ENCODE measurements at regions not wholly inside any gene's neighbourhood (a gene's known extent, or its start where the extent isn't known, plus 50 kb on each side); places are given as distances from the start of the nearest gene placed in this dataset.
A peak's percentile ranks its signal among the peaks of the same experiment; 100 is the strongest.
"Not testable (repeated sequence)": the region's sequence is repeated elsewhere in the genome, so short reads cannot be mapped to it uniquely, and the experiment has no call there.

DNA sequence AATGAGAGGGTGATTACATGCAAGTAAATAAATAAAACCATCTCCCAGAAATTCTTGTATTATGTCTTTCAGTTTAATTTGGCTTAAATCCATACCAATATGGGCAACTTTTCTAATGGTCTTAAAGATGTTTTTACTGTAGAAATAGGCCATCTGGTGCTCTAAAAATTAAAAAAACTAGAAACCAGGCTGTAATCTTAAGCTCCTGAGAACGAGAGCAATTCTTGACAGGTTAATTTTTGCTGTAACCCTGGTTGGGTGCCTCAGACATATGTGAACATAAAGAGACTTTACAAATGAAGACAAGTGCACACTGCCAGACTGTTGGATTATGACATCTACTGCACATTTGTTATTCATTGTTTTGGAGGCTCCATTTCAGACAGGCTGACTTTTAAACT lies 246.8 kb upstream of the DAB2 start:
- Histone ChIP-seq H3K4me3 (no peak overlapping the region), H3K9me3 (peaks cover 4% of the 10 kb centered on the region; the same call in 1 of the 2 replicates), H3K27me3 (ENCODE audit: low read depth) (no peaks in the 10 kb centered on the region), H3K4me1 (peaks cover 40% of the 10 kb centered on the region), H3K36me3 (replicated peaks) (peaks cover 3% of the 10 kb centered on the region; the same call in 1 of the 2 replicates)
- in situ Hi-C loops (cut with MboI; ENCODE audit: low sequenced_read_pairs), result no loop called here
- peak; percentile 63 to 93 for DNase-seq (ENCODE audit: low spot score in 2 of 2)

- H3K4me1 ChIP-seq, result peaks cover 38% of the 10 kb centered on the region
- in situ Hi-C loops (cut with MboI; ENCODE audit: low sequenced_read_pairs), result no loop called here
- H3K4me3 ChIP-seq, result no peak overlapping the region
- peaks cover 3% of the 10 kb centered on the region; the same call in 1 of the 2 replicates for H3K36me3 ChIP-seq (replicated peaks)
- no peak for DNase-seq (ENCODE audit: low spot score in 2 of 2)
- H3K27me3 ChIP-seq (ENCODE audit: low read depth), result no peaks in the 10 kb centered on the region
- H3K9me3 ChIP-seq, result peaks cover 4% of the 10 kb centered on the region; the same call in 1 of the 2 replicates
These were observed 246.2 kb upstream of the DAB2 start for GRCh38 chr5:39670955-39671354.

DNA sequence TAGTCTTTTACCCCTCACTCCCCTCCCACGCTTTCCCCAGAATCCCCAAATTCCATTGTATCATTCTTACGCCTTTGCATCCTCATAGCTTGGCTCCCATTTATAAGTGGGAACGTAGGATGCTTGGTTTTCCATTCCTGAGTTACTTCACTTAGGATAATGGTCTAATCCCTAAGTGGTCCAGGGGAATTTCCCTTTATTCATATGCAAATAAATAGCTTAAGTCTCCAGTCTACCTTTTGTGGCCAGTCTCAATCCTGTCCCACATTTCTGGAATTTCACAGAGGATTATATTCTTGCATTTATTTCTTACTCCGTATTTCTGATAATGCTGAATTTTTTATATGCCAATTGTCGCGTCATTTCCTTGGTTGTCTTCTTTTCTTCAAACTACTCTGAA lies 245.6 kb upstream of the DAB2 start:
- H3K36me3 ChIP-seq (replicated peaks), result peaks cover 3% of the 10 kb centered on the region; the same call in 1 of the 2 replicates
- DNase-seq (ENCODE audit: low spot score in 2 of 2), result peak; percentile 49 to 98
- in situ Hi-C loops (cut with MboI; ENCODE audit: low sequenced_read_pairs), result no loop called here
- no peaks in the 10 kb centered on the region for H3K27me3 ChIP-seq (ENCODE audit: low read depth)
- H3K4me1 ChIP-seq, result peaks cover 32% of the 10 kb centered on the region
- H3K9me3 ChIP-seq, result peaks cover 4% of the 10 kb centered on the region; the same call in 1 of the 2 replicates
- no peak overlapping the region for H3K4me3 ChIP-seq

DNA sequence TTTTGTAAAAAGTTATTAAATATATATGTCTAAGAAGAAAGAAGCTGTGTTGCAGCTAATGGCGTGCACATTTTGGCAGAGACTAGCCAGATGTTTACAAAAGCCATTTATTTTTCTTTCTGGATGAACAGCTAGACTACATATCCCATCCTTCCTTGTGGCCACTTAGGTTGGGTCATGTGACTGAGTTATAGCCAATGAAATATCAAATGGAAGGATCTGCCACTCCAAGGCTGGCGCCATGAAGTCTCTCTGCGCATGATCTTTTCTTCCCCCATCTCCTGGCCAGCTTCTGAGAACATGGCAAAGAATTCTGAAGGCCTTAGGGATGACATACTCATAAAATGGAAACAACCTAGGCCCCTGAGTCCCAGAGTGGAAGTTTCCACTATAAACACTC lies 244.2 kb upstream of the DAB2 start:
- in situ Hi-C loops (cut with MboI; ENCODE audit: low sequenced_read_pairs), result no loop called here
- H3K9me3 ChIP-seq, result peaks cover 4% of the 10 kb centered on the region; the same call in 1 of the 2 replicates
- no peak overlapping the region for H3K4me3 ChIP-seq
- H3K36me3 ChIP-seq (replicated peaks), result peaks cover 3% of the 10 kb centered on the region; the same call in 1 of the 2 replicates
- no peak for DNase-seq (ENCODE audit: low spot score in 2 of 2)
- peaks cover 31% of the 10 kb centered on the region for H3K4me1 ChIP-seq
- H3K27me3 ChIP-seq (ENCODE audit: low read depth), result no peaks in the 10 kb centered on the region

- no peaks in the 10 kb centered on the region for H3K27me3 ChIP-seq (ENCODE audit: low read depth)
- no peak overlapping the region for H3K4me3 ChIP-seq
- H3K4me1 ChIP-seq, result peaks cover 4% of the 10 kb centered on the region
- in situ Hi-C loops (cut with MboI; ENCODE audit: low sequenced_read_pairs), result no loop called here
- no peak for DNase-seq (ENCODE audit: low spot score in 2 of 2)
- H3K9me3 ChIP-seq, result peaks cover 4% of the 10 kb centered on the region; the same call in 1 of the 2 replicates
- peaks cover 3% of the 10 kb centered on the region; the same call in 1 of the 2 replicates for H3K36me3 ChIP-seq (replicated peaks)
These were observed 240.5 kb upstream of the DAB2 start for GRCh38 chr5:39665328-39665727.

DNA sequence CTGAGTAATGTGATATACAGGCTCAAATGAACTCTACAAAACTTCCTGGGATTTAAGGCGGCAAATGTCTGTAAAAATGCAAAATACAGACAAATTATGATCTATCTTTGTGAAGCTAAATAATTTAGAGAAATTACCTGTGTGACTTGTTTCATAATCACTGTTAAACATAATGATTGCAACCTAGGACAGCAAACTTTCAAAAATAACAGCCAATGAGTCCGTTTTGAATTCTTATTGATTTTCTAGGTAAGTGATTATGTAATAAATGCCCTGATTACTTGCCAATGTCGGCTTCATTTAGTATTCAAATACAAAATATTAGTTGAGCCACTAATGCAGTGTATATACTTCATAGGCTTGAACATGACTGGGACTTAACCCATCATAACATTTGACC lies 238.2 kb upstream of the DAB2 start:
- Histone ChIP-seq H3K27me3 (ENCODE audit: low read depth) (no peaks in the 10 kb centered on the region), H3K36me3 (replicated peaks) (no peaks in the 10 kb centered on the region), H3K4me1 (no peaks in the 10 kb centered on the region; the same call in 1 of the 2 replicates), H3K4me3 (no peak overlapping the region), H3K9me3 (no peaks in the 10 kb centered on the region)
- in situ Hi-C loops (cut with MboI; ENCODE audit: low sequenced_read_pairs), result no loop called here
- no peak for DNase-seq (ENCODE audit: low spot score in 2 of 2)

DNA sequence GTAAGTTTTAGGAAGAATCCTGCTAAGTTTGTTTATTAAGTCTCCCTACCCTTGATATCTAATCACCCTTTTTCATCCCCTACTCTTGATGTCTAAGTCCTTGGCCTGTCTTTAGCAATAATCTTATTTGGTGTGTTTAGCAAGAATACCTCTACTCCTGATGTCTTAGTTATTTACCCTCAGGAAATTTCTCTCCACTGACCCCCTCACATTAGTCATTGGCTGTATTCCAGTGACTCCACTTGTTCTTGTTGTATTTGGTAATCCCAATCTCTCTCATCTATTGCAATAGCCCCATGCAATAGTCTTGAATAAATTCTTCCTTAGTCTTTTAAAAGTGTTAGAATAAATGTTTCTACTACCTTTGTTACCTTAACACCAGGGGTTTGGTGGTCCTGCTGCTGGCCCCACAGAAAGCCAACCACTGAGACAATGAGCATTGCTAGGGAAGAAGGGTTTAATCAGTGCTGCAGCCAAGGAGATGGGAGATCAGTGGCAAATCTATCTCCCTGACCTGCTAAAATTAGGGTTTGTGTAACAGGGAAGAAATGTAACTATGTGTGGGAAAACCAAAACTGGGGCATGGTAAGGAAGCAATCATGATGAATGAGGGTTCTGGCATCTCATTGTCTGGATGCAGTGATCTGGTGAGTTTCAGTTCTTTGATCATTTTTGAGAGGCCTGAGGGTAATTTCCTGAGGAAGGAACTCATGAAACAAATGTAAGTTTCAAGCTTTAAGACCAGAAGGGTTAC lies 236.4 kb upstream of the DAB2 start:
- Histone ChIP-seq H3K9me3 (no peaks in the 10 kb centered on the region), H3K27me3 (ENCODE audit: low read depth) (no peaks in the 10 kb centered on the region), H3K36me3 (replicated peaks) (no peaks in the 10 kb centered on the region), H3K4me1 (peaks cover 5% of the 10 kb centered on the region; the same call in 1 of the 2 replicates), H3K4me3 (no peak overlapping the region)
- in situ Hi-C loops (cut with MboI; ENCODE audit: low sequenced_read_pairs), result no loop called here
- DNase-seq (ENCODE audit: low spot score in 2 of 2), result no peak

- Histone ChIP-seq H3K36me3 (replicated peaks) (no peaks in the 10 kb centered on the region), H3K9me3 (no peaks in the 10 kb centered on the region), H3K4me3 (no peak overlapping the region), H3K4me1 (peaks cover 5% of the 10 kb centered on the region; the same call in 1 of the 2 replicates), H3K27me3 (ENCODE audit: low read depth) (no peaks in the 10 kb centered on the region)
- in situ Hi-C loops (cut with MboI; ENCODE audit: low sequenced_read_pairs), result no loop called here
- DNase-seq (ENCODE audit: low spot score in 2 of 2), result no peak
These were observed 235.2 kb upstream of the DAB2 start for GRCh38 chr5:39660020-39660419.

DNA sequence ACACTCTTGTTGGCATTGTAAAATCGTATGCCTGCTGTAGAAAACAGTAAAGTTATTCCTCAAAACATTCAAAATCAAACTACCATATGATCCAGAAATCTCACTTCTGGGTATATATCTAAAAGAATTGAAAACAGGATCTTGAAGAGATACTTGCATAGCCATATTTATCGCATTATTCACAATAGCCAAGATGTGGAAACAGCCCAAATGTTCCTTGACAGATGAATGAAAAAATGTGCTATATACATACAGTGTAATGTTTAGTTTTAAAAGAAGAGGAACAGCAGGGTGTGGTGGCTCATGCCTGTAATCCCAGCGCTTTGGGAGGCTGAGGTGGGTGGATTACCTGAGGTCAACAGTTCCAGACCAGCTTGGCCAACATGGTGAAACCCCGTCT lies 234.1 kb upstream of the DAB2 start:
- in situ Hi-C loops (cut with MboI; ENCODE audit: low sequenced_read_pairs), result no loop called here

GRCh38 chr5:39657943-39658342 lies 233.2 kb upstream of the DAB2 start:
- no peak for DNase-seq (ENCODE audit: low spot score in 2 of 2)
- no peak overlapping the region for H3K4me3 ChIP-seq

More for the DNA sequence above, 234.1 kb upstream of the DAB2 start:
- no peak for DNase-seq (ENCODE audit: low spot score in 2 of 2)
- Histone ChIP-seq H3K36me3 (replicated peaks) (no peaks in the 10 kb centered on the region), H3K9me3 (no peaks in the 10 kb centered on the region), H3K27me3 (ENCODE audit: low read depth) (no peaks in the 10 kb centered on the region), H3K4me3 (no peak overlapping the region), H3K4me1 (peaks cover 5% of the 10 kb centered on the region; the same call in 1 of the 2 replicates)

DNA sequence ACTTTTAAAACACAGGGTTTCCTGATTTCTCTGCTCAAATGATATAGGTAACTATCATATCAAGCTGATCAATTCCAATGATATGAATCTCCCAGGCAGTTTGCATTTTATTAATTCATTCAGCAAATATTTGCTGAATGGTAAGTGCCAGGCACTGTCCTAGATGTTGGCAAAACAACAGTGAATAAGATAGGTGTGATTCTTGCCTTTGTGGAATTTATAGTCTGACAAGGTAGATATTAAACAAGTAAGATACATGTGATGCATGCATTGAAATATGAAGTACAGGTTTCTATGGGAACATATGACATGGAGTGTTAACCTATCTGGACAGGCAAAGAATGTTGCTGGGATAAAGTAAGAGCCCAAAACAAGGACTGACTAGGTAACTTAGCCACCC lies 231.8 kb upstream of the DAB2 start:
- DNase-seq (ENCODE audit: low spot score in 2 of 2), result no peak
- Histone ChIP-seq H3K36me3 (replicated peaks) (no peaks in the 10 kb centered on the region), H3K4me1 (peaks cover 5% of the 10 kb centered on the region; the same call in 1 of the 2 replicates), H3K27me3 (ENCODE audit: low read depth) (no peaks in the 10 kb centered on the region), H3K9me3 (no peaks in the 10 kb centered on the region), H3K4me3 (no peak overlapping the region)
- in situ Hi-C loops (cut with MboI; ENCODE audit: low sequenced_read_pairs), result no loop called here

More at GRCh38 chr5:39657943-39658342, 233.2 kb upstream of the DAB2 start:
- H3K9me3 ChIP-seq, result no peaks in the 10 kb centered on the region
- H3K36me3 ChIP-seq (replicated peaks), result no peaks in the 10 kb centered on the region
- in situ Hi-C loops (cut with MboI; ENCODE audit: low sequenced_read_pairs), result no loop called here
- no peaks in the 10 kb centered on the region for H3K27me3 ChIP-seq (ENCODE audit: low read depth)
- peaks cover 5% of the 10 kb centered on the region; the same call in 1 of the 2 replicates for H3K4me1 ChIP-seq

- Histone ChIP-seq H3K9me3 (no peaks in the 10 kb centered on the region), H3K4me3 (no peak overlapping the region), H3K27me3 (ENCODE audit: low read depth) (no peaks in the 10 kb centered on the region), H3K36me3 (replicated peaks) (no peaks in the 10 kb centered on the region), H3K4me1 (peaks cover 10% of the 10 kb centered on the region; the same call in 1 of the 2 replicates)
- no peak for DNase-seq (ENCODE audit: low spot score in 2 of 2)
- in situ Hi-C loops (cut with MboI; ENCODE audit: low sequenced_read_pairs), result no loop called here
These were observed 229.9 kb upstream of the DAB2 start for GRCh38 chr5:39654715-39655114.

- H3K36me3 ChIP-seq (replicated peaks); H3K4me1 ChIP-seq; in situ Hi-C loops (cut with MboI; ENCODE audit: low sequenced_read_pairs); H3K9me3 ChIP-seq; H3K27me3 ChIP-seq (ENCODE audit: low read depth); H3K4me3 ChIP-seq; DNase-seq (ENCODE audit: low spot score in 2 of 2): not testable (repeated sequence)
These were observed 227.7 kb upstream of the DAB2 start for GRCh38 chr5:39652481-39652880.

DNA sequence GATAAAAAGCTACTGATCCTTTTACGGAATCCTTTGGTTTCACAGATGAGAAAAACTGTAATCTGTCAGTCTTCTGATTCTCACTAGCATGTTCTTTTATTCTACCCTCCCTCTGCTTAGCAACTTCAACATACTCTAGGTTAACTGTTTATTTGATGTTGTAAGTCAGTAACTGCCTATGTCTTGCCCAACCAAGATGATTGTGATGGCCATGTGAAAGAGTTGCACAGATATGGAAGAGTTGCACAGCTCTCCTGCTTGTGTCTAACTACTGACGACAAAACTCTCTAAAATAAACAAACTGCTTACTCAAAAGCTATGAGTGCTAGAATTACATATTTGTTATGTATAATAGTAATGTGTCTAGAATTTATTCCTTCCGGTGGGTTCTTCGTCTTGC lies 227.3 kb upstream of the DAB2 start:
- H3K4me3 ChIP-seq, result no peak overlapping the region
- H3K36me3 ChIP-seq (replicated peaks), result no peaks in the 10 kb centered on the region
- peaks cover 5% of the 10 kb centered on the region; the same call in 1 of the 2 replicates for H3K4me1 ChIP-seq
- in situ Hi-C loops (cut with MboI; ENCODE audit: low sequenced_read_pairs), result no loop called here
- H3K9me3 ChIP-seq, result no peaks in the 10 kb centered on the region
- DNase-seq (ENCODE audit: low spot score in 2 of 2), result no peak
- no peaks in the 10 kb centered on the region for H3K27me3 ChIP-seq (ENCODE audit: low read depth)

Data from HAP-1 (cell line).